GM18861 (cell line): ENCODE measurements at regions not wholly inside any gene's neighbourhood (a gene's known extent, or its start where the extent isn't known, plus 50 kb on each side); places are given as distances from the start of the nearest gene placed in this dataset.

ENCODE experiments used
- ATAC-seq: cut with Tn5 transposase; IDR thresholded peaks from one replicate; pipeline ENCODE4 v1.9.1; 2021; ENCODE audit not compliant: unreplicated experiment

- ATAC-seq = no peak
Measured at GRCh38 chr3:94671078-94671477, 608.2 kb downstream of the NSUN3 start.

DNA sequence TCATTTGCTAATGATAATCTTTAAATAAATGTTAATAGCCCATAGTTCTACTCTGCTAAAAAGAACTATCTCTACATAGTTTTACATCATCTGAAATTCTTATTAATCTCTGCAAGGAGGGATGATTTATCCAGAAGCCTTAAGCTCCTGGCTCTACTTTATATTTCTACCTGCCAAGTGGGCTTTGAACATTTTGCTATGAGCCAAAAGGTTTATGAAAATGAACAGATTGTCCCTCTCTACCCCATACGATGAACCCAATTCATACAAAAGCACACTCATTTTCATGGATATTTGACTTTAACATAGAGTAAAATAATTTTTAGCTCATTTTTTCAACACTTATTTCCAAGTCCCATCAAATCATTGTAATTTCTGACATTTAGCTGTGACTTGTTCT, 611.0 kb downstream of the NSUN3 start:
- no peak for ATAC-seq

DNA sequence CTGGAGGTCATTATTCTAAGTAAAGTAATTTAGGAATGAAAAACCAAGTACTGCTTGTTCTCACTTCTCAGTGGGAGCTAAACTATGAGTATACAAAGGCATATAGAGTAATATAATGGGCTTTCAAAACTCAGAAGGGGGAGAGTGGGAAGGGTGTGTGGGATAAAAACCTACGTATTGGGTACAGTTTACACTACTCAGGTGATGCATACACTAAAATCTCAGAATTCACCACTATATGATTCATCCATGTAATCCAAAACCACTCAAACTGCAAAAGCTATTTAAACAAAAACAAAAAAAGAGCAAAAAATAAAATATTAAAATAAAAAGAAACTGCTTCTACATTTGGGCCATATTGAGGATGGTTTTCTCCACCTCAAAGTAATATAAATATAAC, 623.3 kb downstream of the NSUN3 start:
- no peak for ATAC-seq

GRCh38 chr3:94693997-94694640, 631.3 kb downstream of the NSUN3 start:
- no peak for ATAC-seq

DNA sequence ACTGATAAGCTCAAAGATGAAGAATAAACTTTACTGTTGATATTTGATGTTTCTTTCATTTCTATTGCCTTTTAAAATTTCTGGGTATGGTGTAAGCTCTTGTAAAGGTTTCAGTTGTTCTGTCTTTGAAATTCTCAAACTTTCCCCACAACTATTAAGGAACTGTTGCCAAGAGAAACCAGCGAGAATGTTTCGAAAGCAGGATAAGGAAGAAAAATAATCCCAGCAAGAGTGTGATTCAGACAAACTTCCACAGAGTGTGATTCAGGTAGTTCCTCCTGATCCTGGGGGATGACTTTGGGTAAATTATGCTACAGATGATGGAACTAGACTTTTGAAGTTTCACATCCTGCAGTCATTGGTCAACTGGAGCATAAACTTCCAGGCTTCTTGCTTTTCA, 632.0 kb downstream of the NSUN3 start:
- ATAC-seq = no peak

DNA sequence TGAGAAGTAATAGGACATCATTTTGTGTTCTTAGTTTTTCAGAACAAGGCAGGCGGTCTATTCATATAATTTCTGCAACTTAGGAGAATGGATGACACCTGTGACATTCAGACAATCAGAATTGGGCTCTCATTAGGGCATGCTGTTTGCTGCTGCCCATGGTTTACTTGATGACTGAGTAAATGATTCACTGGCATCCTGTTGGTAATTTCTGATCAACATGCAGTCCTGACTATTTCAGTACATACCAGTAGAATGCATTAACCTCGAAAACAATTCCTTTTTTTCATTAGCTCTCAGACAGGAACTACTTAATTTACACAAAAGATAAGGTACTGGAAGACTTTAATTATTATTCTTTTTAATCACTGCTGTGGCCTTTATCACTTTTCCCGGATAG, 641.6 kb downstream of the NSUN3 start:
- no peak for ATAC-seq

- no peak for ATAC-seq
Measured at GRCh38 chr3:94709249-94709902, 646.5 kb downstream of the NSUN3 start.

GRCh38 chr3:94714194-94714593, 651.3 kb downstream of the NSUN3 start:
- no peak for ATAC-seq

DNA sequence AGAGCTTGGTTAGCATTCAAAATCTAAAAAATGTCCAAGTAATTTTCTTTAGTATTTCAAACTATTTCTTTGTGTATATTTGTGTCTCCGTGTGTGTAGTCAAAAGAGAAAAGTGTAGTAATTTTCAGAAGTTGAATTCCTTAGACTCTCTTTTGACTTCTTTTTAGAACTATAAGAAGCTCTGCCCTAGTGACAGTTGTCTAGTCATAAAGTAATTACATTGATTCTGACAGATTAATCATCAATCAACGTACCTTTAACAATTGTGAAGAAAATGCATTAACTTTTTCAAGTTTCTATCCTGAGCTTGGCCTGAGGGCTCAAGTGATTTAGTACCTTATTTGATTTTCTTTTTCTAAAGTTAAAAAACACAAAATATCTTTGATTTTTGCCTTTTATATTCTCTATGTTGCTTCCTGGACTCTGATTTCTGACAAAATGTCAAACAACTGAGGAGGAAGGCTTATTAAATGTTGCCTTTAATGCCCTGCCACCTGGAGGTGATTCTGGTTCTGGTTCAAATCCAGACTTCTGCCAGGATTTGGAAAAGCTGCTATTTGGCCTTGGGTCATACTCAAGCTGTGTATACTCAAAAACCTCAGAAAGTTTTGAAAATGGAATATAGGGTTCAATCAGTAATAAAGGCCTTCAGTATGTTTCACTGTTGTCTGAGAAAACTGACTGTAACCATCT, 653.6 kb downstream of the NSUN3 start:
- ATAC-seq = no peak

DNA sequence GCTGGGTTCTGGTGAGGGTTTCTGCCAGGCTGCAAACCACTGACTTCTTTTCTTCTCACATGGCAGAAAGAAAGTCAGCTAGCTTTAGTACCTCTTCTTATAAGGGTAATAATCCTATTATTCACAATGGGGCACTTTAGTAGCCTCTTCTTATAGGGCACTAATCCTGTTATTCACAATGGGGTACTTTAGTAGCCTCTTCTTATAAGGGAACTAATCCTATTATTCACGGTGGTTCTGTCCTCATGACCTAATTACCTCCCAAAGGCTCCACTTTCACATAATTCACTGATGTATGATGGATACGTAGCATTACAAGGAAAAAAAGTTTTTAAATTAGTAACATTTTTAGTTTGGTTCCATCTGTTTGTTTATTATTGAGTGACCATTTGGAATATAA, 671.3 kb downstream of the NSUN3 start:
- ATAC-seq = no peak

DNA sequence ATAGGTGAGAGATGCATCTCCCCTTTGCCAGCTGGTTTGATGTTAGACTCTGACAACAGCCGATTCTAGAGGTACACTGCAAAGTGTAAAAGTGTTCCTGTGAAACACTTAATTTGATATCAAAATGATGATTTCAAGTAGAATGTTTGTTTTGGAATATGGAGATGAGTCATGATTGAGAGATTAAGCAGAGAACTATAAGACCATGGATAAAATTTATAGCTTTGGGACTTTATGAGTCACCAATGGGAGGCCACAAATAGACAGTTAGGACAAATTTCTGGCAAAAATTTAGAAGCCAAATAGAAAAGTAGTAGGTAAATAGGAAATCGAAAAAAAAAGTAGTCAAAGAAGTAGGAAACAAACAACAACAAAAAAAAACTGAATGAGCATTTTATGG, 672.5 kb downstream of the NSUN3 start:
- ATAC-seq = no peak

GRCh38 chr3:94737116-94737515, 674.3 kb downstream of the NSUN3 start:
- no peak for ATAC-seq

- no peak for ATAC-seq
Measured at GRCh38 chr3:94739420-94739819, 676.6 kb downstream of the NSUN3 start.

GRCh38 chr3:94758751-94759150, 695.9 kb downstream of the NSUN3 start:
- no peak for ATAC-seq

DNA sequence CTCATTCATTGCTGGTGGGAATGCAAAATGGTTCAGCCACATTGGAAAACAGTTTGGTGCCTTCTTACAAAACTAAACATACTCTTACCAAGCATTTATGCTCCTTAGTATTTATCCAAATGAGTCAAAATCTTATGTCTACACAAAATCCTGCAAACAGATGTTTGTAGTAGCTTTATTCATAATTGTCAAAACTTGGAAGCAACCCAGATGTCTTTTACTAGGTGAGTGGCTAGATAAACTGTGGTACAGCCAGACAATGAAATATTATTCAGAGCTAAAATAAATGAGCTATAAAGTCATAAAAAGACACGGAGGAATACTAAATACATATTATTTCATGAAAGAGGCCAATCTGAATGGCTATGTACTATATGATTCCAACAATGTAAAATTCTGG, 709.5 kb downstream of the NSUN3 start:
- no peak for ATAC-seq

- no peak for ATAC-seq
Measured at GRCh38 chr3:94775746-94776145, 712.9 kb downstream of the NSUN3 start.

DNA sequence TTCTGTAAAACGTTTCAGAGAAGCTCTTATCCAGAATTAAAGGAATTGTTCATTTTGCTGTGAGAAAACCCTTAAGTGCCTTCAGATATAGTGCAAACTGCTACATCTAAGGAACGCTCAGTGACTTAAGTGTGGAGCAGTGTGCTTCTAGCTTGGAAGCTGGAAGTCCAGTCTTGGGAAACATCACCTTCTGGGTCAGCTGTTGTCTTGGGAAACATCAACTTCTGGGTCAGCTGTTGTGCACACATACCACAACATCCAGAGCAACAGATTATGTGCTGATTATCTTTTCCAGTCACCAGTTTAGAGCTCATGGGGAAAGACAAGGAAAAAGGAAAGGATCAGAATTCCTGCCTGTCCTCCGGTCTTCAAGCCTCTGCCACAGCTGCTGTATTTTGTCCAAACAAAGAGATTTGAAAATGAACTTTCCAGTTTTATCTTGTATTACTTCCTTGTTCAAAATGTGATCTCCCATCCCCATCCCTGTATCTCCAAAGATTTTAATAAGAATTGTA, 713.6 kb downstream of the NSUN3 start:
- ATAC-seq = no peak

GRCh38 chr3:94778289-94778688, 715.4 kb downstream of the NSUN3 start:
- no peak for ATAC-seq

DNA sequence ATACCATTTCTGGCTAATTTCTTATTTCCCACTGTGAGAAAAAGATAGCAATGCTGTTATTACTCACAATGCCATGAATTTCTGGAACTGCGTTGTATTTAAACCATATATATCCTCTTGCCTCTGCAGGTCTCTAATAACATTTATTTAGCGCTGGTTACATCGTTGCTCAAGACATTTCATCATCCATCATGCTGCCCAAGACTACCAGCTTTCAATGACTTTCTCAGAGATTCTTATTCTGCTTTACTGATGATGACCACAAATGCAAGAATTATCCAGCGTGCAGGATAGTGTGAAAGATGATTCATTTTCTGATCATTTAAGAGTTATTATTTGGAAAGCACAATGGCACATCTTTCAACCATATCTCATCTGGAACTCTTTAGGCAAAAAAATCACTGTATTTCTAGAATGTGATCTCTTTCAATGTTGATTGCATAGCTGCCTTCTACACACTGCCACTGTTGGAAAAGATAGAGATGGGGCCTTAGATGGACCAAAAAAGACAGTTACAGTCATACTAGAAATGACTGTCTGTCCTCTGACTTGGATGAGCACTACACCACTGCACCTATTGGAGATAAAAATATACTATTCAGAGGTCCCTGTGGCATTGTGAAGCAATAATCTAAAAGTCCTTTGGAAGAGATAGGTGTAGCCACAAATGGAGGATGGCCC, 716.1 kb downstream of the NSUN3 start:
- ATAC-seq = no peak

DNA sequence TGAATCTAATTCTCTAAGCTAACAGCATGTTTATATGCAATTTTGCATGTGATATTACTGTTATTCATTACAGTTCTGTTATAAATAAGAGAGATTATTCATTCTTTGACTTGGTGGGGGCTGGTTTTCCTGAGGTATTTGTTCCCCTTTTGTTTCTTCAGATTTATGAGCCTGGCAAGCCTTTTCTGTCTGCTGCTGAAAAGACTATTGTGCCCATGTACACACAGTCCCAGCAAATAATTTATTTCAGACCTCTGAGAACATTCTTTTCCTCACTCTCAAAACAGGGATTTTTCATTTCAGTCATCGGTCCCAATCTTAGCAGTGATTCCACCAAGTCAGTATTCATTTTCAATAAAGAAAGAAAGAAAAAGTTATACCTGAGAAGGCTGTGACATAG, 716.8 kb downstream of the NSUN3 start:
- no peak for ATAC-seq

GRCh38 chr3:94784274-94784673, 721.4 kb downstream of the NSUN3 start:
- ATAC-seq = no peak

DNA sequence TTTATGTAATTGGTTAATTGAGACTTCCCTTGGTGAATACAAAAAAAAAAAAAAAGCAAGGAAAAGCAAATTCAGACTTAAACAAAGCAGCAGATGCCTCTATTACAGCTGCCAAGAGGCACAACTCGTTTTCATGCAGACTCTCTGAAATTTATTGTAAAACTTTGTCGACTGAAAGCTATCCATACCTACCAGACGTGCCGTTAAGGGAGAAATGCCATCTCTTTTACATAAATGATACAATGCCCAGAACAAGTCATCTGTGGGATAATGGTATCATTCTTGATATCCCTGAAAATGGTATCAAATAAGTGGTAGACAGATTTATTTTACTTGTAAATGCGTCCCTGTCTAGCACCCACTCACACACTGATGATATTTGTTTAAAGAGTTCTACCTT, 724.2 kb downstream of the NSUN3 start:
- ATAC-seq = no peak
